Trophoblast cell (in vitro differentiated cells and primary cell): ENCODE measurements at regions not wholly inside any gene's neighbourhood (a gene's known extent, or its start where the extent isn't known, plus 50 kb on each side); places are given as distances from the start of the nearest gene placed in this dataset.

Source experiments
- DNase-seq, 2 donors: peaks; one replicate each; pipeline ENCODE4 v3.0.0-alpha.2; 2016
- H2AFZ ChIP-seq: 2 replicates; pipeline ENCODE4 v1.6.1; 2013; ENCODE audit warnings: low read length, moderate library complexity, mild to moderate bottlenecking; ENCODE audit not compliant: insufficient read depth, poor library complexity
- H2AK5ac ChIP-seq: 2 replicates; pipeline ENCODE4 v1.6.1; 2013; ENCODE audit warnings: mild to moderate bottlenecking, low read length
- H2BK120ac ChIP-seq: 2 replicates; pipeline ENCODE4 v1.6.1; 2013; ENCODE audit warnings: low read length, mild to moderate bottlenecking, moderate library complexity; ENCODE audit not compliant: insufficient read depth, poor library complexity
- H2BK12ac ChIP-seq: 2 replicates; pipeline ENCODE4 v1.6.1; 2013; ENCODE audit warnings: mild to moderate bottlenecking, low read length, moderate library complexity
- H2BK5ac ChIP-seq: 2 replicates; pipeline ENCODE4 v1.6.1; 2013; ENCODE audit warnings: low read length, low read depth, moderate library complexity, mild to moderate bottlenecking; ENCODE audit not compliant: poor library complexity
- H3K14ac ChIP-seq: 2 replicates; pipeline ENCODE4 v1.6.1; 2013; ENCODE audit warnings: mild to moderate bottlenecking, low read length
- H3K18ac ChIP-seq: 2 replicates; pipeline ENCODE4 v1.6.1; 2013; ENCODE audit warnings: mild to moderate bottlenecking, low read length
- H3K23ac ChIP-seq: 2 replicates; pipeline ENCODE4 v1.6.1; 2013; ENCODE audit warnings: low read length
- H3K27ac ChIP-seq: 2 replicates; pipeline ENCODE4 v1.5.1; 2013; ENCODE audit warnings: low read depth, mild to moderate bottlenecking, inconsistent platforms, low read length, moderate library complexity
- H3K27me3 ChIP-seq: 2 replicates; pipeline ENCODE4 v1.6.1; 2013; ENCODE audit warnings: inconsistent platforms, mild to moderate bottlenecking, low read length, moderate library complexity; ENCODE audit not compliant: insufficient read depth
- H3K36me3 ChIP-seq, 2 experiments: 1 replicate in 1 of 2; 2 replicates in 1 of 2; pipeline ENCODE4 v1.6.1; 2013; ENCODE audit warnings: low read length in 2 of 2, mild to moderate bottlenecking in 2 of 2, moderate library complexity in 1 of 2; ENCODE audit not compliant: insufficient read depth in 2 of 2, control insufficient read depth in 1 of 2
- H3K4ac ChIP-seq: 2 replicates; pipeline ENCODE4 v1.6.1; 2013; ENCODE audit warnings: low read depth, mild to moderate bottlenecking, low read length, moderate library complexity
- H3K4me1 ChIP-seq, 2 experiments: 1 replicate in 1 of 2; 2 replicates in 1 of 2; pipeline ENCODE4 v1.6.1; 2013; ENCODE audit warnings: low read length in 2 of 2, mild to moderate bottlenecking in 2 of 2, moderate library complexity in 1 of 2; ENCODE audit not compliant: insufficient read depth in 2 of 2, control insufficient read depth in 1 of 2
- H3K4me2 ChIP-seq: 2 replicates; pipeline ENCODE4 v1.6.1; 2013; ENCODE audit warnings: inconsistent platforms, mild to moderate bottlenecking, low read length, moderate library complexity
- H3K4me3 ChIP-seq: 2 replicates; pipeline ENCODE4 v1.5.1; 2013; ENCODE audit warnings: mild to moderate bottlenecking, low read depth, low read length, inconsistent platforms
- H3K79me1 ChIP-seq: one replicate; pipeline ENCODE4 v1.6.1; 2013; ENCODE audit warnings: low read length
- H3K79me2 ChIP-seq: 2 replicates; pipeline ENCODE4 v1.6.1; 2013; ENCODE audit warnings: low read length, mild to moderate bottlenecking; ENCODE audit not compliant: control insufficient read depth, insufficient read depth, poor library complexity
- H3K9ac ChIP-seq: 2 replicates; pipeline ENCODE4 v1.6.1; 2013; ENCODE audit warnings: mild to moderate bottlenecking, low read length
- H3K9me3 ChIP-seq: 2 replicates; pipeline ENCODE4 v1.6.1; 2013; ENCODE audit warnings: low read depth, mild to moderate bottlenecking, control low read depth, inconsistent platforms, low read length; ENCODE audit not compliant: insufficient read depth
- H4K12ac ChIP-seq: 2 replicates; pipeline ENCODE4 v1.6.1; 2013; ENCODE audit warnings: low read depth, mild to moderate bottlenecking, low read length, moderate library complexity
- H4K8ac ChIP-seq: 2 replicates; pipeline ENCODE4 v1.6.1; 2013; ENCODE audit warnings: low read depth, mild to moderate bottlenecking, low read length, moderate library complexity
- H4K91ac ChIP-seq: one replicate; pipeline ENCODE4 v1.6.1; 2013; ENCODE audit warnings: low read depth, mild to moderate bottlenecking, low read length, moderate library complexity
- WGBS: extraction: QIAGEN DNeasy Blood & Tissue Kit; methylation state at CpG from one replicate; pipeline ENCODE4 v1.1.7; 2013; ENCODE audit warnings: missing lambda C conversion rate; ENCODE audit not compliant: insufficient read length, insufficient coverage; ENCODE audit errors: extremely low coverage; 5-methylcytosine and 5-hydroxymethylcytosine counted together

GRCh38 chr18:13998571-13998970 lies 83.2 kb upstream of the MC2R start:
- no peak for DNase-seq
- no peak overlapping the region for H3K4ac ChIP-seq
- H2BK12ac ChIP-seq = no peak overlapping the region
- no peak overlapping the region for H3K9ac ChIP-seq
- no peak overlapping the region for H4K91ac ChIP-seq
- no peak overlapping the region for H3K4me2 ChIP-seq
- no peak overlapping the region for H2AFZ ChIP-seq
- no peak overlapping the region for H2BK5ac ChIP-seq
- H3K18ac ChIP-seq = no peak overlapping the region
- WGBS = no CpG with 5 or more reads among the region's 9 CpGs
- H3K4me3 ChIP-seq = no peak overlapping the region
- no peak overlapping the region for H3K27ac ChIP-seq
- no peaks in the 10 kb centered on the region for H3K4me1 ChIP-seq
- no peaks in the 10 kb centered on the region for H3K36me3 ChIP-seq
- H3K27me3 ChIP-seq = no peaks in the 10 kb centered on the region
- H3K79me2 ChIP-seq = no peaks in the 10 kb centered on the region
- H4K8ac ChIP-seq = no peak overlapping the region
- peaks cover 5% of the 10 kb centered on the region for H3K9me3 ChIP-seq
- H2BK120ac ChIP-seq = no peak overlapping the region
- no peak overlapping the region for H2AK5ac ChIP-seq
- no peaks in the 10 kb centered on the region for H3K79me1 ChIP-seq
- no peak overlapping the region for H3K23ac ChIP-seq
- no peak overlapping the region for H3K14ac ChIP-seq
- H4K12ac ChIP-seq = no peak overlapping the region

- H2BK120ac ChIP-seq = no peak overlapping the region
- no peak overlapping the region for H2AFZ ChIP-seq
- no peak overlapping the region for H3K9ac ChIP-seq
- peaks cover 2% of the 10 kb centered on the region for H3K9me3 ChIP-seq
- H4K8ac ChIP-seq = no peak overlapping the region
- no peak overlapping the region for H3K4me2 ChIP-seq
- no peak overlapping the region for H3K23ac ChIP-seq
- H3K36me3 ChIP-seq = no peaks in the 10 kb centered on the region
- H2AK5ac ChIP-seq = no peak overlapping the region
- H3K27ac ChIP-seq = no peak overlapping the region
- no peak overlapping the region for H3K4me3 ChIP-seq
- H3K18ac ChIP-seq = no peak overlapping the region
- H3K14ac ChIP-seq = no peak overlapping the region
- H3K4ac ChIP-seq = no peak overlapping the region
- no peak overlapping the region for H2BK5ac ChIP-seq
- H2BK12ac ChIP-seq = no peak overlapping the region
- no CpG with 5 or more reads among the region's 5 CpGs for WGBS
- H3K4me1 ChIP-seq = no peaks in the 10 kb centered on the region
- H3K79me1 ChIP-seq = no peaks in the 10 kb centered on the region
- no peak for DNase-seq
- H4K91ac ChIP-seq = no peak overlapping the region
- no peaks in the 10 kb centered on the region for H3K27me3 ChIP-seq
- no peak overlapping the region for H4K12ac ChIP-seq
- H3K79me2 ChIP-seq = no peaks in the 10 kb centered on the region
These were observed 78.4 kb upstream of the MC2R start for GRCh38 chr18:13993730-13994129.

- Histone ChIP-seq H4K91ac (no peak overlapping the region), H3K79me1 (no peaks in the 10 kb centered on the region), H2BK120ac (no peak overlapping the region), H3K4me1 (no peaks in the 10 kb centered on the region), H3K4me2 (no peak overlapping the region), H3K23ac (no peak overlapping the region), H2AK5ac (no peak overlapping the region), H3K27ac (no peak overlapping the region), H3K9ac (no peak overlapping the region), H3K4ac (no peak overlapping the region), H2AFZ (no peak overlapping the region), H3K14ac (no peak overlapping the region), H2BK12ac (no peak overlapping the region), H3K4me3 (no peak overlapping the region), H3K27me3 (no peaks in the 10 kb centered on the region), H4K12ac (no peak overlapping the region), H2BK5ac (no peak overlapping the region), H3K18ac (no peak overlapping the region), H4K8ac (no peak overlapping the region), H3K79me2 (no peaks in the 10 kb centered on the region), H3K9me3 (no peaks in the 10 kb centered on the region), H3K36me3 (no peaks in the 10 kb centered on the region)
- no peak for DNase-seq
- no CpG with 5 or more reads among the region's 3 CpGs for WGBS
These were observed 77.6 kb upstream of the MC2R start for GRCh38 chr18:13992826-13993540.

- Histone ChIP-seq H3K9me3 (no peaks in the 10 kb centered on the region), H2BK12ac (no peak overlapping the region), H2AFZ (no peak overlapping the region), H3K4me2 (no peak overlapping the region), H3K27me3 (no peaks in the 10 kb centered on the region), H3K9ac (no peak overlapping the region), H4K91ac (no peak overlapping the region), H4K12ac (no peak overlapping the region), H3K18ac (no peak overlapping the region), H2BK120ac (no peak overlapping the region), H3K36me3 (no peaks in the 10 kb centered on the region), H3K14ac (no peak overlapping the region), H3K4me1 (no peaks in the 10 kb centered on the region), H3K23ac (no peak overlapping the region), H4K8ac (no peak overlapping the region), H3K4me3 (no peak overlapping the region), H3K4ac (no peak overlapping the region), H3K27ac (no peak overlapping the region), H3K79me1 (no peaks in the 10 kb centered on the region), H3K79me2 (no peaks in the 10 kb centered on the region), H2AK5ac (no peak overlapping the region), H2BK5ac (no peak overlapping the region)
- no peak for DNase-seq
These were observed 73.9 kb upstream of the MC2R start for GRCh38 chr18:13989199-13989598.
